GM12872 (cell line): ENCODE measurements at regions not wholly inside any gene's neighbourhood (a gene's known extent, or its start where the extent isn't known, plus 50 kb on each side); places are given as distances from the start of the nearest gene placed in this dataset.

ENCODE experiments used
- CTCF ChIP-seq: IDR thresholded peaks from 3 replicates; pipeline ENCODE4 v1.5.1; 2011; ENCODE audit warnings: low read depth, mild to moderate bottlenecking, low read length, moderate library complexity; ENCODE audit not compliant: insufficient read depth

GRCh38 chr7:42858570-42858969 lies 53.3 kb downstream of the C7orf25 start:
- TF ChIP-seq CTCF: no peak

DNA sequence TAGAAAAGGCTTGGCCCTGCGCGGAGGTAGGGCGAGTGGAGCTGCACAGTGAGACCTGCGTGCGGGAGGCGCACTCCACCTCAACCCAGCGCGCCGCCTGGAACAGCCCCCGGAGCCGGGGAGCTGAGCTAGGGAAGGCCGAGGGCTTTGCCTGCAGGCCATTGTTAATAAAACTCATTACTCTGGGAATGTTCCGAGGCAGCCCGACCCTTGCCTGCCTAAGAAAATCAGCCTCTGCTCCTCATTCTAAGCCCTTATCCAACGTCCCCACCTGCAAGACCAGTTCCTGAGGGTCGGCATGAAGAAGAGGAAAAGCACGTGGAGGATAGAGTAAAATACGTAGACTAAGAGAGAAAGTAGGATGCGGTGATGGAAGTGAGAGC lies 55.3 kb downstream of the C7orf25 start:
- TF ChIP-seq CTCF: no peak

DNA sequence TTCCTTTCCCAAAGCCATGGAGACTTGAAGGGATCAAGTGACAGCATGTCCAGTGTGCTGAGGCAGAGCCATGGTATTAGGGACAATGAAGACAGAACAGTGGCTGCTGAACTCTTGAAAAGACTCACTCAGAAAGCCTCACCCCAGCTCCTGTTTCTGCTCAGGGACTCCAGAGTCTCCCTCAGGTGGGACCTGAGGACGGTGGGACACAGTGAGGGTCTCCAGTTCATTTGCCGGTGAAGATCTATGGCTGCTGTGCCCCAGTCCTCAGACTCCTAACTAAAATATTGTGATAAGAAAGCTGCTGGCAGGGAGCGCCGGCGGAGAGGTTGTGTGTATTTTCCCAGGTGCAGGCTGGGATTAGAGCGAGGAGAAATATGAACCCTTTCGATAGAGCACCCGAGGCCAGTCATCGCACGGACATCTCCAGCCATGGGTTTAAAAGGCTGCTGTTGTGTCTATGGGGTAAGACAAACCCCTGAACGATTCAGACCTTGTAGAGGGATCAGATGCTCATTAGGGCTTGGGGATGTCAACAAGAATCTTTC lies 57.2 kb downstream of the C7orf25 start:
- TF ChIP-seq CTCF: no peak

DNA sequence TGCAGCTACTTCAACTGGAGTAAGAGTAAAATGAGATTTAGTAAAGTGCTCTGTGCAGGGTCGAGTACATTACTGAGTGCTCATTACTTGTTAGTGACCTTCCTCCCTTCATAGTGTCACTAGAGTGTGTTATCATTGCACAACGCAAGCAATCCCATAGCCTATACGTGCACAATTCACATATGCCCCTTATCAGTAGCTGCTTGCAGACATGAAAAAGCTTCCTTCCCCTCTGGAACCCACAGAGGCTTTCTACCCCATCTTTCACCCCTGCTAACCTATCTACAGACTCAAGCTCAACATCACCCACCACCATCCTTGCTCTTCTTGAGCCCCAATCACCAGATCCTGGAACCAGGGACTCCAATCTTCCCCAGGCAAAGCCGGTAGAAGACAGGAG lies 59.3 kb downstream of the C7orf25 start:
- TF ChIP-seq CTCF: no peak

GRCh38 chr7:42843205-42843800 lies 68.6 kb downstream of the C7orf25 start:
- TF ChIP-seq CTCF: peak; percentile 67

DNA sequence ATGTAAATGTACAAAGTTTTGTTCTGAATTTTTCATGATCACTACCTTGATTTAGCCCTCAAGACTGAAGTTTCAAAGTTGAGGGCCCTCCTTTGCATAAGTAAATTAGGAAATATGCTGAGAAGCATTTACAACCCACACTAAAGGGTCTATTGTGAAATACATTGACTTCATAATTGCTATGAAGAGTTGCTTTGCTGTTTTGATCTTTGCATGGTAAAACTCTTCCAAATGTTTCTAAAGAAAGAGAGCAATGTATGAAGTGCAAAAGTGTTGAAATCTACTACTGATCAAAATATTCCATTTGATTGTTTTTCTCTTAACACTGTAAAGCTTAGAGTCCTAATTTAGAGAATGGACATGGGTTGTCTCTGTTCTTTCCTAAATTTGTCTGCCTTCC lies 77.2 kb downstream of the C7orf25 start:
- TF ChIP-seq CTCF: no peak

DNA sequence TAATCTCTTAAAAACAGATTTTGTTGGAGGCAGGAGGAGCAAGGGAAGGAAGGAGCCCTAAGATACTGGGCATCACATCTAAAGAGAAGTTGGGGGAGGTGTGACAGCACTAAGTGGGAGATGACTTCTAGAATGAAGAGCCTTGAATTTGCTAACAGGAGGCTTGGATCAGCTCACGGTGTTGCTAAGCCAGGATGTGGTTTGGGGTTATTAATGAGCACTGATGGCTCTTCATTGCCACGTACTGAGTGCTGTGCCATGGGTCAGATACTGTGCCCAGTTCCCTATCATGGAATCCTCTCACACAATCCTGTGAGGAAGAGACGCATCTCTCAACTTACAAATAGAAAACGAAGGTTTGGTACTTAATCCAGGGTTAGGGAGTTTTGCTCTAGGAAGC lies 78.5 kb downstream of the C7orf25 start:
- TF ChIP-seq CTCF: no peak
